ENCODE measurements at regions not wholly inside any gene's neighbourhood (a gene's known extent, or its start where the extent isn't known, plus 50 kb on each side); places are given as distances from the start of the nearest gene placed in this dataset.

GRCh38 chr3:21314688-21315087, 436.3 kb downstream of the ZNF385D start:
- CTCF ChIA-PET, result interaction anchor here (0.6 kb wide), 1 partner anchor 1228 kb away, joined by 5 read pairs; no protein-coding TSS in a partner anchor

GRCh38 chr3:21310891-21311290, 440.1 kb downstream of the ZNF385D start:
- Mint-ChIP-seq H3K27me3 (ENCODE audit: unreplicated experiment) (no peaks in the 10 kb centered on the region), H3K4me3 (ENCODE audit: low read depth, unreplicated experiment) (no peak overlapping the region), H3K9me3 (ENCODE audit: low read depth, unreplicated experiment) (no peaks in the 10 kb centered on the region), H3K36me3 (ENCODE audit: insufficient read depth, unreplicated experiment) (no peaks in the 10 kb centered on the region), H3K27ac (ENCODE audit: unreplicated experiment) (no peak overlapping the region), H3K4me1 (ENCODE audit: low read depth, unreplicated experiment) (no peaks in the 10 kb centered on the region)
- no peak for DNase-seq
- intact Hi-C loops (cut with micrococcal nuclease; ENCODE audit: unreplicated experiment), result no loop called here
- no peak for TF ChIP-seq CTCF (IDR thresholded peaks at IDR 0.05; ENCODE audit: unreplicated experiment)
- CTCF ChIA-PET, result no interaction called here
- BruUV-seq (replicated peaks), result no TSS peak

More at GRCh38 chr3:21314688-21315087, 436.3 kb downstream of the ZNF385D start:
- Mint-ChIP-seq H3K4me1 (ENCODE audit: low read depth, unreplicated experiment) (no peaks in the 10 kb centered on the region), H3K27ac (ENCODE audit: unreplicated experiment) (no peak overlapping the region), H3K9me3 (ENCODE audit: low read depth, unreplicated experiment) (no peaks in the 10 kb centered on the region), H3K27me3 (ENCODE audit: unreplicated experiment) (no peaks in the 10 kb centered on the region), H3K4me3 (ENCODE audit: low read depth, unreplicated experiment) (no peak overlapping the region), H3K36me3 (ENCODE audit: insufficient read depth, unreplicated experiment) (no peaks in the 10 kb centered on the region)
- DNase-seq, result no peak
- no peak for TF ChIP-seq CTCF (IDR thresholded peaks at IDR 0.05; ENCODE audit: unreplicated experiment)
- BruUV-seq (replicated peaks), result no TSS peak
- intact Hi-C loops (cut with micrococcal nuclease; ENCODE audit: unreplicated experiment), result no loop called here

GRCh38 chr3:21310161-21310560, 440.8 kb downstream of the ZNF385D start:
- no peak for DNase-seq
- Mint-ChIP-seq H3K4me3 (ENCODE audit: low read depth, unreplicated experiment) (no peak overlapping the region), H3K9me3 (ENCODE audit: low read depth, unreplicated experiment) (no peaks in the 10 kb centered on the region), H3K36me3 (ENCODE audit: insufficient read depth, unreplicated experiment) (no peaks in the 10 kb centered on the region), H3K27me3 (ENCODE audit: unreplicated experiment) (no peaks in the 10 kb centered on the region), H3K4me1 (ENCODE audit: low read depth, unreplicated experiment) (no peaks in the 10 kb centered on the region), H3K27ac (ENCODE audit: unreplicated experiment) (no peak overlapping the region)
- intact Hi-C loops (cut with micrococcal nuclease; ENCODE audit: unreplicated experiment), result no loop called here
- TF ChIP-seq CTCF (IDR thresholded peaks at IDR 0.05; ENCODE audit: unreplicated experiment), result no peak
- BruUV-seq (replicated peaks), result no TSS peak
- CTCF ChIA-PET, result no interaction called here

- H3K4me1 Mint-ChIP-seq (ENCODE audit: low read depth, unreplicated experiment), result peaks cover 9% of the 10 kb centered on the region
- CTCF ChIA-PET, result no interaction called here
- TF ChIP-seq CTCF (IDR thresholded peaks at IDR 0.05; ENCODE audit: unreplicated experiment), result no peak
- no peak for DNase-seq
- intact Hi-C loops (cut with micrococcal nuclease; ENCODE audit: unreplicated experiment), result loop anchor here (10.0 kb wide), 1 partner anchor 187 kb away; no protein-coding TSS in a partner anchor
- H3K27me3 Mint-ChIP-seq (ENCODE audit: unreplicated experiment), result no peaks in the 10 kb centered on the region
- no peak overlapping the region for H3K4me3 Mint-ChIP-seq (ENCODE audit: low read depth, unreplicated experiment)
- no peak overlapping the region for H3K27ac Mint-ChIP-seq (ENCODE audit: unreplicated experiment)
- H3K9me3 Mint-ChIP-seq (ENCODE audit: low read depth, unreplicated experiment), result peaks cover 3% of the 10 kb centered on the region
- no peaks in the 10 kb centered on the region for H3K36me3 Mint-ChIP-seq (ENCODE audit: insufficient read depth, unreplicated experiment)
- BruUV-seq (replicated peaks), result no TSS peak
Measured at GRCh38 chr3:21297304-21297703, 453.7 kb downstream of the ZNF385D start.

Measured in Calu3 (cell line).